Prostate gland (tissue), 2 donors: ENCODE measurements at regions not wholly inside any gene's neighbourhood (a gene's known extent, or its start where the extent isn't known, plus 50 kb on each side); places are given as distances from the start of the nearest gene placed in this dataset.

Experiments
- POLR2A ChIP-seq: fragments of 450-650 bp; IDR thresholded peaks from one replicate; pipeline ENCODE4 v1.6.1; 2016; ENCODE audit warnings: antibody characterized with exemption, mild to moderate bottlenecking
- TF ChIP-seq, protein P1 (sequence below), 4 experiments: fragments of 200-600 bp in 2 of 4; fragments of 450-650 bp in 2 of 4; sonication (generic) in 2 of 4; IDR thresholded peaks; 1 replicate in 3 of 4; 2 replicates in 1 of 4; pipeline ENCODE4 v1.5.1; 2016 to 2019; ENCODE audit warnings: antibody characterized with exemption in 4 of 4, mild to moderate bottlenecking in 2 of 4, moderate library complexity in 2 of 4

DNA sequence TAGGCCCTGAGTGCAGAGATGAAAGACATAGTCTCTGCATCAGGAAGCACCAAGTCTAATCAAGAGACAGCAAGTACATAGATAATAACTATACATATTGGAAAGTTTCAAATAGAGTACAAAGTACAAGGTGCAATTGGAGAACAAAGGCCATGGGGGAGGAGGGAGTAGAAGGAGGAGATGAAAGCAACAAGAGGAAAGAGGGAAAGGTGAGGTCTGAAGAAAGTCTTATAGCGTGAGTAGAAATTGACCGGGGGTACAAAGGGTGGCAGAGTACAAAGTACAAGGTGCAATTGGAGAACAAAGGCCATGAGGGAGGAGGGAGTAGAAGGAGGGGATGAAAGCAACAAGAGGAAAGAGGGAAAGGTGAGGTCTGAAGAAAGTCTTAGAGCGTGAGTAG is 244.2 kb upstream of the JUN start:
- TF ChIP-seq, protein P1, sequence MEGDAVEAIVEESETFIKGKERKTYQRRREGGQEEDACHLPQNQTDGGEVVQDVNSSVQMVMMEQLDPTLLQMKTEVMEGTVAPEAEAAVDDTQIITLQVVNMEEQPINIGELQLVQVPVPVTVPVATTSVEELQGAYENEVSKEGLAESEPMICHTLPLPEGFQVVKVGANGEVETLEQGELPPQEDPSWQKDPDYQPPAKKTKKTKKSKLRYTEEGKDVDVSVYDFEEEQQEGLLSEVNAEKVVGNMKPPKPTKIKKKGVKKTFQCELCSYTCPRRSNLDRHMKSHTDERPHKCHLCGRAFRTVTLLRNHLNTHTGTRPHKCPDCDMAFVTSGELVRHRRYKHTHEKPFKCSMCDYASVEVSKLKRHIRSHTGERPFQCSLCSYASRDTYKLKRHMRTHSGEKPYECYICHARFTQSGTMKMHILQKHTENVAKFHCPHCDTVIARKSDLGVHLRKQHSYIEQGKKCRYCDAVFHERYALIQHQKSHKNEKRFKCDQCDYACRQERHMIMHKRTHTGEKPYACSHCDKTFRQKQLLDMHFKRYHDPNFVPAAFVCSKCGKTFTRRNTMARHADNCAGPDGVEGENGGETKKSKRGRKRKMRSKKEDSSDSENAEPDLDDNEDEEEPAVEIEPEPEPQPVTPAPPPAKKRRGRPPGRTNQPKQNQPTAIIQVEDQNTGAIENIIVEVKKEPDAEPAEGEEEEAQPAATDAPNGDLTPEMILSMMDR (IDR thresholded peaks at IDR 0.05): no peak
- TF ChIP-seq POLR2A: no peak
